Brain pericyte (primary cell): ENCODE measurements at regions not wholly inside any gene's neighbourhood (a gene's known extent, or its start where the extent isn't known, plus 50 kb on each side); places are given as distances from the start of the nearest gene placed in this dataset.
"Not testable (repeated sequence)": the region's sequence is repeated elsewhere in the genome, so short reads cannot be mapped to it uniquely, and the experiment has no call there.

ENCODE experiments used
- DNase-seq: peaks from one replicate; pipeline ENCODE4 v3.0.0-alpha.2; 2012; ENCODE audit warnings: low read depth, low spot score

DNA sequence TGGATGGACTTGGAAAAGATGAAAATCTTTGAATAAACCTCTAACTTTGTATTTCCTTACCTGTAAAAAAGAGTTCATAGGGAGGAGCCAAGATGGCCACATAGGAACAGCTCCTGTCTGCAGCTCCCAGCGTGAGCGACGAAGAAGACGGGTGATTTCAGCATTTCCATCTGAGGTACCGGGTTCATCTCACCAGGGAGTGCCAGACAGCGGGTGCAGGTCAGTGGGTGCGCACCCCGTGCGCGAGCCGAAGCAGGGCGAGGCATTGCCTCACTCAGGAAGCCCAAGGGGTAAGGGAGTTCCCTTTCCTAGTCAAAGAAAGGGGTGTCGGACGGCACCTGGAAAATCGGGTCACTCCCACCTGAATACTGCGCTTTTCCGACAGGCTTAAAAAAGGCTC is 191.3 kb upstream of the DDX18 start:
- DNase-seq = not testable (repeated sequence)

DNA sequence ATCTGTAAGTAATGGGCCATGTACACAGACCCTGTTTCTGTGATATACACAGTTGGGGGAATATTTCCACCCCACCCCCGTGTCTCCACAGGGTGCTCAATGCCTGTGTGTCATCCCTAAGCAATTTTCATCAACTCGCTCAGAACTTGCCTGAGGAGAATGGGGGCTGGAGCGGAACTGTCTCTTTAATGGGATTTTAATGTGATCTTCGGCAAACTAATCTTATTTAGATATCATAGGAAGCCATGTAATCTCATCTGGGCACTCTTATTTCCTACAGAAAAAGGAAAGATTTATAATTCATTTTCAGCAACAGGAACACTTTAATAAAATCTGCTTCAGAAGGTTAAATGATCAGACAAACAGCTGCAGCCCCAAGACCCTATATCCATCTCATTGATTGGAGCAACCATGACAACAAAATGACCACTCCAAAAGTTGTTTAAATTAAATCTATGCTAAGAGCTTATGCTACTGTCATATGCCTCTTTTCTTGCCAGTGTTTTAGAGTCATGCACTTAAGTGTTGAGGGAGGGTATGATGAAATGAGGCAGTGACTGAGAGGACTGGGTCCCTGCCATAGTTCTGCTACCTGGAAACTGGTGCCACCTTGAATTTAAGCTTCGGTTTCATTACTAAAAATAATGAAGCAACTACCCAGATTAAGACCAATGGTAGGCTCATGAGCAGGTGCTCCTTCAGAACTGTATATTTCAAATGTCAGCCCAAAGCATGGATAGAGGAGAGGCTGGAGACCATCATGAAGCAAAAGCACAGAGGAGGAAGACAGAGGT is 183.1 kb upstream of the DDX18 start:
- no peak for DNase-seq

DNA sequence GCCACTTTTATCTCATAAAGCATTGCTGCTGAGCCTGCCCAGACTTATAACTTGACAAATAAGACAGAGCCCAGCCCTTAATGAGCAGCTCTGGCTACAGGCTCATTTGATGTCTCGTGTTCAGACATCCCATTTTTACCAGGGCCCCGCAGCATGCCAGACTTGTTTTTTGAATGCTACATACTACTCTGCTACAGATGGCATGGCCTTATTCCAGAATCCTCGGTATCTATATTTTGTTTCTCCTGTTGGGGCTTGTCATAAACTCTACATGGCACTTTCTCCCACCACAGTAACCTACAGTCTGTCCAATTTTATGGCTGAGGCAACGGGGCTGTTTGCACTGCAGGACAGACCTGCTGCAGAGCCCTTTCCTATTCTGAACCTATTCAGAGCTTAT is 179.0 kb upstream of the DDX18 start:
- DNase-seq = no peak

DNA sequence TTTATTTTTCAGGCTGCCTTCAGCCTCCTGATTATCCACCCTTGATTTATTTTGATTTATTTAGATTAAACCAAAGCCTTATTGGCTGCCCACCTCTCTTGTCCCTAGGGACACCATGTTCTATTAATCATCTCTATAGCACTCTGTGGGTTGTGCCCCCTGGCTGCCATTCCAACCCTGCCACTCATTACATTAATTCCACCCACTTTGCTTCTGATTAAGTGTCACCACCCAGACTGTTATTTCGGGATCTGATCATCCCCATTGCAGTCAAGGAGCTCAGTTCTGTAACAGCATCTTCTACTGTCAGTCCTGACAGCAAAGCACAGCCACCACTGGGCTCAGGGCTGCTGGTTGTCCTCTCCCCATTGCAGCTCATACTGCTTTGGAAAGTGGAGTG is 175.1 kb upstream of the DDX18 start:
- no peak for DNase-seq

DNA sequence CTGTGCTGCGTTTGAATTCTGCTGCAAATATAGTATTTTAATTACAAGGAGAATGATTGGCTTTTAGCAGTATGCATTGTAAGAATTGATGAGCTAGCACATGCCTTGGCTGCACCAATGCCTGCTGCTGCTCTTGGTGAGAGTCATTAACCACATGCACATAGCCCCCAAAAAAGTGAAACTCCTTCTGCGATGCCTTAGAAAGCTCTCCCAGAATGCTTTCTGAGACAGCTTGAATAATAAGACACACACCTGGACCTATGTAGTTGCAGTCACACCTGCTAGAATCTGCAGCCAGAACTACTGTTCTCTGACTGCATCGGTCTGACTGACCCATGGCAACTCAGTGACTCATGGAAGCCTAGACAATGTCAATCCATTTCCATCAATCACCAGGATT is 170.1 kb upstream of the DDX18 start:
- DNase-seq = no peak

DNA sequence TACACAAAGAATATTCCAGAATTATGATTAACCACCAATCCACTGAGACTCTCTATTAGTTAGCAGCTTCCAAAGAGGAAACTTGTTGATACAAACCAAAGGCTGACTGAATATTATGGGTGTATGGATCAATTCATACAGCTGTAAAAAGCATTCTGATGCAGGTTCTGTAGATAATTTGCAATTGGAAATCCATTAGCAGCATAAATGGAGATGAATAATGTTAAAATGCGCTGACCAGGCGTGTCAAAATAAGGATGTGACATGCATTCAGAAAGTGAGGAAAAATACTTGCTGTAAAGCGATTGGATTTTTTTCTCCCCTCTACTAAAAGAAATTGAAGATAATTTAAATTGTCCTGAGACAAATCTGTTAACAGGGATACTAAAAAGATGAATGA is 169.0 kb upstream of the DDX18 start:
- DNase-seq = no peak

DNA sequence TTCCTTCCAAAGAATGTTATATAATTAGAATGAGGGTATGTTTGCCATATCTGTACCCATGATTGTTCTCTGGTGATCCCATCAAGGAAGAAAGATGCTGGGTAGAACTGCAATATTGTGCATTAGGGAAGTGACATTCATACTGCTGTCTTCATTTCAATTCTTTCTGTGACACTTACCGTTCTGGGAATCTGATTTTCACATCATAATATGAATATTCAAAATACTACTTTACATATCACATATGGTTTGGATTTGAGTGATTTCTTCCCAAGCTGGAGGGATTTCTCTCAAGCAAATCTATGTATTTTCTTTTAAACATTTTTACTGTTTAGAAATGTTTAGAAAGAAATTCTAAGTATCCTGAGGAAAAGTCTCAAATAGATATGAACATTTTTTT is 168.4 kb upstream of the DDX18 start:
- no peak for DNase-seq

DNA sequence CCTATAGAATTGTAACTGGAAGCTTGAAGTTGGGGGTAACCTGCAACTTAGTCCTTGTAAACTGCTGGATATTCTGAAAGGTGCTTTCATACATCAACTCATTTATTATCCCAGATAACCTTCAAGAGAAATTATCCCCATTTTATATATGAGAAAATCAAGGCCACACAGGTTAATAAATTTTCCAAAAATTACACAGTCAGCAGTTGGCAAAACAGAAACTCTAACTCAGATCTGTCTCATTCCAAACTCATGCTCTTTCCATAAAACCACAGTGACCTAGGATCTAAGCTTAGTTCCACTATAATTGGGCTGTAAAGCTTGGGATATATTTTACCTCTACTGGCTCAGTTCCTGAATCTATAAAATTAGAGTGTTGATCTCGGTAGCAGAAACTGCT is 167.6 kb upstream of the DDX18 start:
- no peak for DNase-seq

DNA sequence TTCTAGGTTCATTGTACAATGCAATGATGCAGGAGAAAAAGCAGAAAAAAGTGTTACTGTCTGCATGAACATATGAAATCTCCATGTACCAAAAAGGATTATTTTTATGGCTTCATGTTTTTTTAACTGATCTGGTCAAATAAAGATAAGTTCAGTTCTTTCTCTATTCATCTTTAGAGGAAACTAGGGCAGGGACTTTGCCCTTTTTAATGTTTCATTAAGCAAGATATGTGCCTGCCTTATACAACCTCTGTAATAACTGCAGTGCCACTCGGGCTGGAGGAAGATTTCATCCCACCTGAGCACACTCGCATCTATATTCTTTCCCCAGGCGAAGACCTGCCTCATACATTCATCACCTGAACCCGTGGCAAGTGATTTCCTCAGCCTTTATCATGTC is 157.9 kb upstream of the DDX18 start:
- no peak for DNase-seq

DNA sequence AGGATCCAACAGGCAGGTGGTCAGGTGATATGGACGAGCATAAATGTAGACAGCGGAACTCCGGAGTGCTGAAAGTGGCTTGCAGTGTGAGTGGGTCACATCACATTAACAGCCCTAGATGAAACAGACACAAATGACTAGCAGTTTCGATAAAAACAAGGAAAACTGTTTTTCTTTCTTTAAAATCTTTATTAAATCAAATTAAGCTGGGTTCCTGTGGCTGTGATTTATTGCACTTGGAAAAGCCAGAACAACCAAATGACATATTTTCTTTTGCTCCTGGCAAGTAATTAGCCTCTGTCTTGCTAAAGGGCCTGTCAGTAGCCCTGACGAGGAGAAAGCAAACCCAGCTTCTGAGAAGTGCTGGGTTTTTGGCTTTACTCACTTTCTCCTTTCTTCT is 152.9 kb upstream of the DDX18 start:
- no peak for DNase-seq

DNA sequence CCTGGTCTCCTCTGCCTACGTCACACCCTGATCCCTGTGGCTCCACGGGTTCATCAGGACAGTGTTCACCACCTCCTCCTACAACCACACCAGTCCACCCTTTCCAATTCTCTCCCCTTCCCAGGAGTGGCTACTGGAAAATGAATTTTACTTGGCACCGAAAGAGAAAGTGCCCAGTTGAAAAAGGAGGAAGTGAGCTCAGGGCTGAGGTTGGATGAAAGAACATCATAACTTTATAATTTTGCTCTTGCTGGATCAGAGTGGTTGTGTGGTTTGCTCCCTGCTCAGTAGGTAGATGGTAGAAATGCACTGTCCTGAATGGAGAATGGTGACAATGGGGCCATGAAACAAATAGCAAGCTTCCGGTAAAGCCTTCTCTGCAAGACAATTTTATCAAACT is 140.3 kb upstream of the DDX18 start:
- no peak for DNase-seq

DNA sequence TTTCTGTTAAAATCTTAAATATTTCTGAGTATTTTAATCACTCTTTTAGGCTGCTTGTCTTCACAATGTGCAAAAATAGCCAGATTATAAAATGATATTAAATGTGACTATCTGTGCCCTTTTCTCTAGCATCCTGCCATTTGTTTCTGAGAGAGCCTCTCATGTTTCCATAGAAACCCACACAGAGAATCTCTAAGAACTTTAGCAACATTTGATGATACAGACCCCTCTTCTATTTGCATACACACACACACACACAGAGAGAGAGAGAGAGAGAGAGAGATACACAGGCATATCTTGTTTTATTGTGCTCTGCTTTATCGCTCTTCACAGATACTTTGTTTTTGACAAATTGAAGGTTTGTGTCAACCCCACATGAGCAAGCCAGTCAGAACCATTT is 134.5 kb upstream of the DDX18 start:
- no peak for DNase-seq

DNA sequence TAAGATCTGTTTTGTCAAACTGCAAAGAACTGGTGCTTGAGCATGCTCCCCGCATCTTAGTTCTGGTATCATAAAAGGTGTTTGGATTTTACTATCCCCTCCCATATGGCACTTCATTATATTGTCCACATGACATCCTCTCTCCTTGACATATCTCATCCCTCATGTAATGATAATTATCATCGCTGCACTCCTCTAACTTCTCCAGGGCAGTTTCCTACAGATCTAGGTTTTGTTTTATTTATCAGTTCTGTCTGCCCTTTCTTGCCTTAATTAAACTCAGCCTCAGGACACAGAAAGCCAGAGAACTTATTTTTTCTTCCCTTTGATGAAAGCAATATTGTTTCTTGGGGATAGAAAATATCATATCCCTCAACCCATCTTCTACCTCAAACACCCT is 129.6 kb upstream of the DDX18 start:
- no peak for DNase-seq

DNA sequence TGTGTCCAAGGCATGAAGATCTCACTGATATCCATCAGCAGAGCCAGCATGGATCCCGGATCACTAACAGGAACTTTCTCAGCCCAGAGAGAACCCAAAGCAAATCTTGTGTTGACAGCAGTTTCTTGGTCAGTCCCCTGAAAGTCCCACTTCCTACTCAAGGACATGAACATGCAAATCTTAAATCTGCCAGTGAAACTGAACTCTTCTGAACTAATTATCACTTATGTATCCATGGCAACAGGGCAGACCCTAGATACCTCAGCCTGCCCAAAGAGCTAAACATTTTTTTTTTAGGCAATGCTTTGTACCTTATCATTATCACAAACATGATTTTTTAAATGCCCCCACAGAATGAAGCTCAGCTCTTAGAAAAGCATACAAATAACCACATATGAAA is 127.8 kb upstream of the DDX18 start:
- DNase-seq = no peak

DNA sequence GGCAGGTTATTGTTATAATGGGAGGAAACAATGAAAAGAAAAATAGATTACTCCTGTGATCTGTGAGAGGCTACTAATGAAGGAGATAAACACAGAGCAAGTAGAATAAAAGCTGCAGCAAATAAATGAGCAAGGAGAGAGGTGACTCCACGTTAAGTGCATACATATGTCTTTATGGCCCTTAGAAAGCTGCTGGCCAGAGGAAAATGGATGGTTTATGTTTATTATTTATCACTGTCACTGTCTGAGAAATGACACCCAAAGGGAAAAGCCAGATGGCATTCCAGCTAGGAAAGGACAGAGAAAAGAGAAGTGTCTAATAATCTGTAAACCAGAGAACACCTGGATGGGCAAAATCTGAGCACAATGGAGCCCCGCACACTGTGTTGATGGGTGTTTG is 122.9 kb upstream of the DDX18 start:
- DNase-seq = no peak

DNA sequence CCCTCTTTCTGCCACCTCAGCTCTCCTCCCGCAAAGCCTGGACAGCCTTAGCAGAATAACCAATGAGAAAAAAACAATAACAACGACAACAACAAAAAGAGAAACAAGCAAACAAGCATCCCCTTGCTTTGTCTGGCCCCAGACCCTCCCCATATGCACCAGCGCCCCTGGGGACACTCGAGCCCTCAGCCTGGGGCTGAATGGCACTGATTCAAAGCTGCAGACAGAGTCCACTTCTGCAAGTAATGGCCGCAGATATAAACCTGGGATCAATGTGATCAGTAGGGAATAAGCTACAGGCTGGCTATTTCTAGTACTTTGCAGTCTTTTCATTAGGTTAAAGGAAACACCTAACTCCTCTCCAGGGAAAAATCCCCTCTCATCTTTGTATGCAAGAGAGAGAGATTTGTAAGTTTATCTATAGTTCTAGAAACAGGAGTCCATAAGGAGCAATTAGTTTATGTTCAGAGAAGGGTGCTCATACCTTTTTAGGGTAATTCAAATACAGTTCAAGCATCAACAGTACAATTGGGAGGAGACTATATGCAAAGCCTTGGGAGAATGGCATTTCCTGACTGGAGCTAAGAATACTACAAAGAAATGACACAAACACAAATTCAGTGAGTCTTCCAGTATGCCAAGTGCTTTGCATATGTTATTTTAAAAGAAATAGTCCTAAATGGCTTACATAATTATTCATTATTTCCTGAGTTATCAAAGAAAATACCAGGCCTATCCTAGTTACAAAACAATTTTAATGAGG is 122.3 kb upstream of the DDX18 start:
- DNase-seq = no peak

DNA sequence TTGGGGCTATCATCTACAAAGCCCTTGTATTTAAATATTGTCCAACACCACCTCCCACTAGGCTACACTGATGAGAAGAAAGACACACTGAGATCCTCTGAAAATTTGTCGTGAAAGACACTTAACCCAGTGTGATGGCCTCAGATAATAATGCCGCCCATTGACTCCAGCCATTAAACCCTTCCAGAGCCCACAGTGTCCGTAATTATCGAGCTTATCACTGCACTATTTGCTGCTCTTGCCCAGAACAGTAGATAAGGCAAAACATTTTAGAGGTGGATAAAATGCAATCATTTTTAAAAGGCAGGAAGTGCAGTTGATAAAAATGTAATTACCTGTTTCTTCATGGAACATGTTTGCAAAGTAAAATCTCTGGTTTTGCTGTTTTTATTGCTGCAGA is 121.3 kb upstream of the DDX18 start:
- no peak for DNase-seq

DNA sequence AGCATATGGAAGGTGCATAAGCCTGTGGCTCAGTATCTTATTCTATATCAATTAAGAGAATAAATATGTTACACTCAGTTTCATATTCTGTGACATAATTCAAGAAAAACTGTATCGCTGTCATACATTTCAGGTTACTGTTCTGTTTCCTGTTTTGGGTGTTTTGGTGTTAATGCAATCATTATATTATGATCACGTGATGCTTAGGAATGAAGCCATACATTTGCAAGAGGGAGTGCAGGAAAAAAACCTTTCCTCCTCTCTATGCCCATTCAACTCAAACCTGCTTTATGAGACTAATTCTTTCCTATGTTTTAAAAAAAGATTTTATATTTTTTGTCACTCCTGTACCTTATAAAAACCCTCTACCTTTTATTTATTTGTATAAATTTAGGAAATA is 120.8 kb upstream of the DDX18 start:
- no peak for DNase-seq

DNA sequence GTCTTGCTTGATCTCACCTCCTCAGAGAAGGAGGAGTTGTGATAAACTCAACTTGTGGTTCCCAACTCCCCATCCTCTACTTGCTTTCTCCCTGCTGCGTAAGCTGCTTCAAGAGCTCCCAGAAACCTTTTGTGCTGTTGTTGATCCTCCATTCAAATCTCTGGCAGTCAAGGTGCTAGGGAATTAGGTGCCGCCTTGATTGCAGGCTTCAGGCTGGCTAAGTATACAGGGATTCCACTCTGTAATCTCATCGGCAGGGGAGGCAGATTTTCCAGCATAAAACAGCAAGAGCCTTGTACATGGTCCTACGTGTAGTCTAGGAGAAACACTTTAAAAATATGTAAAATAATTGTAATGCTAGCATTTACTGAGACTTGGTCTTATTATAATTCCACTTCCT is 116.2 kb upstream of the DDX18 start:
- no peak for DNase-seq

DNA sequence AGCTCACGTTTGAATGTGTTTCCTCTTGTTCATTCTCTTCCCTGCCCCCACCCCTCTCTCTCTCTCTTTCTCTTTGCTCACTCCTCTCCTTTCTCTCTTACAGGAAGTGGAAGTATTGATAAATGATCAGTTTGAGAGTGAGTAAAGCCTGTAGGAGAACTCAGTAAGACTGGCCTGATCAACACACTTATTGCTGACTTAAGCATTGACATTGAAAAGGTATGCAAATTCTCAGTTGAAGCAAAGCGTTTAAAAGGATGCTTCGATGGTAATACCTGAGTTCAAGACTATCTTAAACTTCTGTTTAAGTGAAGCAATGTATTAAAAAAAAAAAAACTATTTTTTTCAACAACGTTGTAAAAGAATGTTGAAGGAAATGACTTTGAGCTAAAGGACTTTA is 115.7 kb upstream of the DDX18 start:
- no peak for DNase-seq

DNA sequence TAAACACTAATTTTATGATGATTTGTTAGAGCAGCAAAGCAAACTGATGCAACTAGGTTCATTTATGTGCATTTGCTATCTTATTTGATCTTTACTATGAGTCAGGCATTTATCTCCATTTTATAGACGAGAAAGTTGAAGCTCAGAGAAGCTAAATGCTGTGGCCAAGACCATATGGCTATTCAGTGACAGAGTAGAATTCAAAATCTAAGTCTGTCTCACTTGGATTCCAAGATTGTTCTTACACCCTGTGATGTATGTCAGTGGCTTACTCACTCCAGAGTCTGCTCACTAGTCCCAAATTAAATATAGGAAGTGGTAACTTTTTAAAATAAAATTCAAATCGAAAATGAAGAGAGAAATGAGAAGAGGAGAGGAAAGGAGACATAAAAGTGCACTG is 114.0 kb upstream of the DDX18 start:
- no peak for DNase-seq

DNA sequence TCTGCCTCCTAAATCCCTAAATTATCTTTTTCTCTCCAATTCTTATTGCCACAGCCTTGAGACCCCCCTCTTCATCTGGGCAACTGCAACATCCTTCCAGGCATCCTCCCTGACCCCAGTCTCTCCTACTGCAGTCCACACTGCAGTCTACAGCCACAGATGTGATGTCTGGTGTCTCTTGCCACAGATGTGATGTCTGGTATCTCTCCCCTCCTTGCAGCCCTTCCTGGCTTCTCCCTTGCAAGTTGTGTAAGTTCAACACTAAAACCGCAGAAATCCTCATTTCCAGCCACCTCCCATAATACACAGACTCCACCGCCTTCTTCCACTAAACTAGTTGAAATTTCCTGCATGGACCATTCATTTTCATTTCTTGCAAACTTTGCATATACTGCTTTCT is 113.1 kb upstream of the DDX18 start:
- DNase-seq = no peak

DNA sequence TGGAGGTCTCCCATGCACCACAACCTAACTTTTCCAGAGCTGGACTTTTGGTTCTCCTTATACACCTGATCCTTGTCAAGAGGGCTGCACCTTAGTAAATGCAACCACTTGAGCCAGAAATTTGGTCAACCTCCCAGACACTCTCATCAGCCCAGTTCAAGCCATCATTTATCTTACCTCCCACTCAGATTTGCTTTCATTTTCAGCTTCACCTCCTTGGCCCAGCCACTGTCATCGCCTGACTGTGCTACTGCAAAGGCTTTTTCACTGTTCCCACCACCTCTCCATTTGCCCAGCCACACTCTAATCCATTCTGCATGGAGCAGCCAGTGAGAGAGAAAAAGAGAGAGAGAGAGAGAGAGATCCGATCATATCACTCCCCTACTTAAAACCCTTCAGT is 112.4 kb upstream of the DDX18 start:
- no peak for DNase-seq
